IMR-90 (cell line): ENCODE measurements at regions not wholly inside any gene's neighbourhood (a gene's known extent, or its start where the extent isn't known, plus 50 kb on each side); places are given as distances from the start of the nearest gene placed in this dataset.

Source experiments
- ATAC-seq: fragments of 200-7000 bp; cut with Tn5 transposase; 2 replicates; pipeline ENCODE4 v1.9.1; 2020; ENCODE audit warnings: low read depth, mild to moderate bottlenecking, moderate library complexity
- BruUV-seq: library from RNA; stranded (reverse); fragments of 400-500 nt; replicated peaks from 2 replicates; lab custom pipeline; 2021; lab: Mats Ljungman, UMichigan
- CTCF ChIA-PET: fragments of 300-600 bp; formaldehyde crosslinking; extraction: SDS; loops from one replicate; lab custom pipeline; 2021; ENCODE audit warnings: antibody characterized with exemption; lab: Yijun Ruan, JAX
- POLR2A ChIA-PET: fragments of 300-600 bp; sonication (Branson Sonifier 250); formaldehyde crosslinking; loops from one replicate; lab custom pipeline; 2022; ENCODE audit warnings: antibody characterized with exemption; ENCODE audit not compliant: unreplicated experiment; lab: Charles Lee
- DNase-seq: peaks from one replicate; pipeline ENCODE4 v3.0.0; 2013
- H2AFZ ChIP-seq: replicated peaks from 2 replicates; pipeline ENCODE3; 2013; ENCODE audit warnings: low read length, mild to moderate bottlenecking; ENCODE audit not compliant: poor library complexity
- H2AK5ac ChIP-seq: 2 replicates; pipeline ENCODE4 v1.6.1; 2013; ENCODE audit warnings: low read depth, low read length, inconsistent platforms
- H2AK9ac ChIP-seq: replicated peaks from 2 replicates; pipeline ENCODE3; 2013; ENCODE audit warnings: mild to moderate bottlenecking, low read depth, low read length, moderate library complexity; ENCODE audit not compliant: poor library complexity
- H2BK120ac ChIP-seq: 2 replicates; pipeline ENCODE4 v1.6.1; 2013; ENCODE audit warnings: low read depth, low read length, inconsistent platforms
- H2BK15ac ChIP-seq: 3 replicates; pipeline ENCODE4 v1.6.1; 2013; ENCODE audit warnings: low read depth, low read length, inconsistent platforms
- H2BK20ac ChIP-seq: 2 replicates; pipeline ENCODE4 v1.6.1; 2013; ENCODE audit warnings: low read depth, mild to moderate bottlenecking, inconsistent platforms, low read length, moderate library complexity
- H2BK5ac ChIP-seq: 2 replicates; pipeline ENCODE4 v1.6.1; 2013; ENCODE audit warnings: mild to moderate bottlenecking, low read depth, low read length, inconsistent platforms; ENCODE audit not compliant: poor library complexity, severe bottlenecking
- H3K14ac ChIP-seq: replicated peaks from 2 replicates; pipeline ENCODE4 v1.6.1; 2013; ENCODE audit warnings: low read depth, low read length, inconsistent platforms
- H3K18ac ChIP-seq: 2 replicates; pipeline ENCODE4 v1.6.1; 2013; ENCODE audit warnings: low read depth, low read length, control low read depth
- H3K23ac ChIP-seq: 2 replicates; pipeline ENCODE4 v1.6.1; 2013; ENCODE audit warnings: low read depth, low read length, inconsistent platforms
- H3K27ac ChIP-seq: 2 replicates; pipeline ENCODE4 v1.5.1; 2013; ENCODE audit warnings: mild to moderate bottlenecking, control low read depth, low read length; ENCODE audit not compliant: insufficient read depth
- H3K27me3 ChIP-seq: 2 replicates; pipeline ENCODE4 v1.6.1; 2013; ENCODE audit warnings: low read length; ENCODE audit not compliant: control insufficient read depth, insufficient read depth
- H3K36me3 ChIP-seq: 2 replicates; pipeline ENCODE4 v1.6.1; 2013; ENCODE audit warnings: low read length, mixed read lengths; ENCODE audit not compliant: control insufficient read depth, insufficient read depth
- H3K4ac ChIP-seq: 2 replicates; pipeline ENCODE4 v1.6.1; 2013; ENCODE audit warnings: low read depth, low read length, inconsistent platforms
- H3K4me1 ChIP-seq: 2 replicates; pipeline ENCODE4 v1.6.1; 2013; ENCODE audit warnings: low read length, mixed read lengths; ENCODE audit not compliant: control insufficient read depth, insufficient read depth
- H3K4me2 ChIP-seq: 2 replicates; pipeline ENCODE4 v1.6.1; 2013; ENCODE audit warnings: low read depth, mild to moderate bottlenecking, control low read depth, low read length, moderate library complexity
- H3K4me3 ChIP-seq: 2 replicates; pipeline ENCODE4 v1.5.1; 2013; ENCODE audit warnings: low read depth, mild to moderate bottlenecking, control low read depth, low read length, moderate library complexity; ENCODE audit not compliant: insufficient read depth
- H3K56ac ChIP-seq: 2 replicates; pipeline ENCODE4 v1.6.1; 2013; ENCODE audit warnings: low read length, inconsistent platforms; ENCODE audit not compliant: insufficient read depth; ENCODE audit errors: extremely low read depth
- H3K79me1 ChIP-seq, 2 experiments: 2 replicates each; pipeline ENCODE4 v1.6.1; 2013; ENCODE audit warnings: low read length in 2 of 2, inconsistent platforms in 1 of 2, low read depth in 1 of 2
- H3K9ac ChIP-seq: 2 replicates; pipeline ENCODE4 v1.6.1; 2013; ENCODE audit warnings: low read depth, low read length, control low read depth
- H3K9me1 ChIP-seq: 2 replicates; pipeline ENCODE4 v1.6.1; 2013; ENCODE audit warnings: low read length, inconsistent platforms; ENCODE audit not compliant: insufficient read depth
- H3K9me3 ChIP-seq: 2 replicates; pipeline ENCODE4 v1.6.1; 2013; ENCODE audit warnings: low read length; ENCODE audit not compliant: control insufficient read depth, insufficient read depth
- H4K20me1 ChIP-seq: 2 replicates; pipeline ENCODE4 v1.6.1; 2013; ENCODE audit warnings: low read length, inconsistent platforms; ENCODE audit not compliant: insufficient read depth
- H4K5ac ChIP-seq: 2 replicates; pipeline ENCODE4 v1.6.1; 2013; ENCODE audit warnings: mild to moderate bottlenecking, low read depth, low read length, control low read depth
- H4K8ac ChIP-seq, 2 experiments: 2 replicates each; pipeline ENCODE4 v1.6.1; 2013; ENCODE audit warnings: low read depth in 2 of 2, low read length in 2 of 2, control low read depth in 1 of 2, inconsistent platforms in 1 of 2
- H4K91ac ChIP-seq: 2 replicates; pipeline ENCODE4 v1.6.1; 2013; ENCODE audit warnings: low read depth, low read length, inconsistent platforms; ENCODE audit not compliant: insufficient read depth
- BHLHE40 ChIP-seq: fragments of 150-350 bp; IDR thresholded peaks from 2 replicates; pipeline ENCODE4 v1.6.1; 2016; ENCODE audit warnings: mild to moderate bottlenecking, low read depth, low read length
- CEBPB ChIP-seq: IDR thresholded peaks from 2 replicates; pipeline ENCODE4 v1.6.1; 2012; ENCODE audit warnings: low read depth, low read length, improper control_type of control experiment
- CHD1 ChIP-seq: IDR thresholded peaks from 2 replicates; pipeline ENCODE4 v1.6.1; 2012; ENCODE audit warnings: low read depth, low read length, improper control_type of control experiment
- CTCF ChIP-seq: conservative IDR thresholded peaks from 2 replicates; pipeline ENCODE4 v1.5.1; 2012; ENCODE audit warnings: mild to moderate bottlenecking, low read depth, low read length, improper control_type of control experiment
- ELK1 ChIP-seq: fragments of 150-350 bp; IDR thresholded peaks from 2 replicates; pipeline ENCODE4 v1.6.1; 2016; ENCODE audit warnings: low read depth, mild to moderate bottlenecking, low read length, moderate library complexity, borderline replicate concordance
- FOS ChIP-seq: fragments of 150-350 bp; IDR thresholded peaks from 2 replicates; pipeline ENCODE4 v1.6.1; 2016; ENCODE audit warnings: low read depth, low read length
- MAFK ChIP-seq: IDR thresholded peaks from 2 replicates; pipeline ENCODE4 v1.6.1; 2012; ENCODE audit warnings: low read depth, low read length, improper control_type of control experiment
- MAZ ChIP-seq: IDR thresholded peaks from 2 replicates; pipeline ENCODE4 v1.6.1; 2012; ENCODE audit warnings: low read depth, mild to moderate bottlenecking, low read length, improper control_type of control experiment, moderate library complexity, borderline replicate concordance
- MXI1 ChIP-seq: IDR thresholded peaks from 2 replicates; pipeline ENCODE4 v1.6.1; 2012; ENCODE audit warnings: low read depth, mild to moderate bottlenecking, low read length, moderate library complexity, borderline replicate concordance
- NFE2L2 ChIP-seq: fragments of 150-350 bp; IDR thresholded peaks from 2 replicates; pipeline ENCODE4 v1.6.1; 2016; ENCODE audit warnings: low read depth, mild to moderate bottlenecking, low read length
- POLR2A ChIP-seq: IDR thresholded peaks from 2 replicates; pipeline ENCODE4 v1.6.1; 2012; ENCODE audit warnings: mild to moderate bottlenecking, low read depth, low read length
- RAD21 ChIP-seq: IDR thresholded peaks from 2 replicates; pipeline ENCODE4 v1.6.1; 2012; ENCODE audit warnings: low read length, improper control_type of control experiment
- RCOR1 ChIP-seq: IDR thresholded peaks from 2 replicates; pipeline ENCODE4 v1.6.1; 2012; ENCODE audit warnings: mild to moderate bottlenecking, low read length, improper control_type of control experiment; ENCODE audit not compliant: insufficient replicate concordance
- RFX5 ChIP-seq: IDR thresholded peaks from 2 replicates; pipeline ENCODE4 v1.8.0; 2012; ENCODE audit warnings: low read depth, mild to moderate bottlenecking, low read length, moderate library complexity
- SMC3 ChIP-seq: fragments of 150-350 bp; IDR thresholded peaks from 2 replicates; pipeline ENCODE4 v1.6.1; 2016; ENCODE audit warnings: low read depth, mild to moderate bottlenecking, antibody characterized with exemption, low read length, moderate library complexity
- USF2 ChIP-seq: fragments of 150-350 bp; IDR thresholded peaks from 2 replicates; pipeline ENCODE4 v1.6.1; 2017; ENCODE audit warnings: mild to moderate bottlenecking, antibody characterized with exemption, low read length, low read depth
- WGBS, 2 experiments: methylation state at CpG; one replicate each; pipeline versions ENCODE4 v1.1.5 to v1.1.7; 2013; ENCODE audit warnings: missing lambda C conversion rate in 2 of 2; ENCODE audit not compliant: insufficient read length in 1 of 2; ENCODE audit errors: extremely low coverage in 2 of 2; 5-methylcytosine and 5-hydroxymethylcytosine counted together
- dilution Hi-C: fragments of 300-500 bp; cut with HindIII; formaldehyde crosslinking; loops from one replicate; pipeline ENCODE4 v1.14.3; 2018; ENCODE audit warnings: low sequenced_read_pairs; ENCODE audit not compliant: unreplicated experiment
- in situ Hi-C: fragments of 300-500 bp; cut with MboI; formaldehyde crosslinking; loops from 3 replicates; pipeline ENCODE4 v1.14.3; 2019; ENCODE audit warnings: low sequenced_read_pairs, inconsistent platforms, mixed read lengths
- intact Hi-C: fragments of 100-400 bp; cut with micrococcal nuclease; formaldehyde crosslinking; loops from 2 replicates; pipeline ENCODE4 v1.10.0; 2022

- Histone ChIP-seq H3K27ac (no peak overlapping the region), H4K20me1 (no peaks in the 10 kb centered on the region), H3K79me1 (no peaks in the 10 kb centered on the region), H2AK9ac (no peak overlapping the region), H3K23ac (no peak overlapping the region), H3K9me3 (no peaks in the 10 kb centered on the region), H3K4ac (no peak overlapping the region), H2BK120ac (no peak overlapping the region), H3K4me1 (no peaks in the 10 kb centered on the region), H3K27me3 (peaks cover 4% of the 10 kb centered on the region), H2AFZ (no peak overlapping the region), H3K36me3 (no peaks in the 10 kb centered on the region), H4K5ac (no peak overlapping the region), H2BK20ac (no peak overlapping the region), H4K8ac (no peak overlapping the region), H3K4me2 (no peak overlapping the region), H2BK15ac (no peak overlapping the region), H3K9ac (no peak overlapping the region), H3K56ac (no peak overlapping the region), H3K14ac (no peak overlapping the region), H3K4me3 (no peak overlapping the region), H3K9me1 (no peaks in the 10 kb centered on the region), H2AK5ac (no peak overlapping the region), H2BK5ac (no peak overlapping the region), H3K18ac (no peak overlapping the region), H4K91ac (no peak overlapping the region)
- POLR2A ChIA-PET = no interaction called here
- no peak for TF ChIP-seq RFX5
- TF ChIP-seq MAFK = no peak
- no peak for TF ChIP-seq SMC3
- no peak for TF ChIP-seq RCOR1
- no peak for TF ChIP-seq CEBPB
- no peak for TF ChIP-seq MXI1
- no peak for TF ChIP-seq POLR2A
- TF ChIP-seq CHD1 = no peak
- no peak for TF ChIP-seq CTCF
- no peak for TF ChIP-seq MAZ
- TF ChIP-seq RAD21 = no peak
- TF ChIP-seq BHLHE40 = no peak
- no peak for TF ChIP-seq NFE2L2
- no peak for TF ChIP-seq ELK1
- no peak for TF ChIP-seq FOS
- no peak for TF ChIP-seq USF2
- CTCF ChIA-PET = interaction anchor here (1.6 kb wide), 1 partner anchor 14 kb away, joined by 3 read pairs; no protein-coding TSS in a partner anchor
- in situ Hi-C loops = no loop called here
- ATAC-seq (no peak), DNase-seq (no peak)
- dilution Hi-C loops = no loop called here
- WGBS, 2 experiments = 80% methylated on average over 1 of the region's 3 CpGs; no CpG with 5 or more reads in 1 of the 2 experiments
- intact Hi-C loops = no loop called here
- BruUV-seq = no TSS peak
Observed at GRCh38 chr13:107928762-107929161, 286.6 kb downstream of the LIG4 start.
